Stomach (tissue), 4 donors: ENCODE measurements at regions not wholly inside any gene's neighbourhood (a gene's known extent, or its start where the extent isn't known, plus 50 kb on each side); places are given as distances from the start of the nearest gene placed in this dataset.

Experiments used
- CTCF ChIP-seq, 7 experiments: fragments of 450-650 bp in 4 of 7; fragments of 200-600 bp in 3 of 7; sonication (generic) in 3 of 7; IDR thresholded peaks; one replicate each; pipeline ENCODE4 v1.5.1; 2016 to 2019; ENCODE audit warnings: antibody characterized with exemption in 7 of 7, control low read depth in 2 of 7, mild to moderate bottlenecking in 1 of 7
- POLR2A ChIP-seq, 4 donors: fragments of 450-650 bp; IDR thresholded peaks; one replicate each; pipeline ENCODE4 v1.6.1; 2016; ENCODE audit warnings: antibody characterized with exemption in 4 of 4, control low read depth in 2 of 4, mild to moderate bottlenecking in 1 of 4, moderate library complexity in 1 of 4
- POLR2AphosphoS5 ChIP-seq, 3 donors: sonication (generic); formaldehyde crosslinking; IDR thresholded peaks; one replicate each; pipeline ENCODE4 v1.6.1; 2016; ENCODE audit warnings: antibody characterized with exemption in 3 of 3

GRCh38 chr11:112661146-112661545 is 300.1 kb upstream of the NCAM1 start:
- no peak for TF ChIP-seq CTCF (IDR thresholded peaks at IDR 0.05)
- no peak for TF ChIP-seq POLR2AphosphoS5 (IDR thresholded peaks at IDR 0.05)
- no peak for TF ChIP-seq POLR2A (IDR thresholded peaks at IDR 0.05)
